Psoas muscle (tissue), 7 donors: ENCODE measurements at regions not wholly inside any gene's neighbourhood (a gene's known extent, or its start where the extent isn't known, plus 50 kb on each side); places are given as distances from the start of the nearest gene placed in this dataset.

ENCODE experiments used
- ATAC-seq, 4 donors: fragments of 200-7000 bp; cut with Tn5 transposase; one replicate each; pipeline ENCODE4 v1.9.1; 2020; ENCODE audit warnings: moderate library complexity in 3 of 4, mild to moderate bottlenecking in 2 of 4
- DNase-seq, 2 donors: peaks; one replicate each; pipeline ENCODE4 v3.0.0-alpha.2; 2020
- H3K27ac ChIP-seq: fragments of 200-600 bp; one replicate; pipeline ENCODE4 v1.8.0; 2022
- H3K27me3 ChIP-seq, 3 donors: fragments of 200-600 bp in 1 of 3; one replicate each; pipeline versions ENCODE4 v1.6.1 to v1.8.0; 2013 to 2022; ENCODE audit warnings: low read length in 2 of 3, mild to moderate bottlenecking in 2 of 3, moderate library complexity in 1 of 3; ENCODE audit not compliant: insufficient read depth in 3 of 3
- H3K36me3 ChIP-seq, 2 donors: fragments of 200-600 bp in 1 of 2; one replicate each; pipeline versions ENCODE4 v1.6.1 to v1.8.0; 2013 to 2022; ENCODE audit warnings: low read depth in 1 of 2, mild to moderate bottlenecking in 1 of 2, moderate library complexity in 1 of 2; ENCODE audit not compliant: insufficient read depth in 1 of 2
- H3K4me1 ChIP-seq: fragments of 200-600 bp; one replicate; pipeline ENCODE4 v1.8.0; 2022
- H3K4me3 ChIP-seq: fragments of 200-600 bp; one replicate; pipeline ENCODE4 v1.8.0; 2022; ENCODE audit warnings: mild to moderate bottlenecking
- H3K9me3 ChIP-seq: fragments of 200-600 bp; one replicate; pipeline ENCODE4 v1.8.0; 2022
- WGBS, 3 donors: extraction: QIAGEN DNeasy Blood & Tissue Kit; methylation state at CpG; one replicate each; pipeline versions ENCODE4 v1.1.6 to v1.1.7; 2013; 5-methylcytosine and 5-hydroxymethylcytosine counted together
- intact Hi-C, 2 donors: fragments of 100-400 bp; cut with DNase I; formaldehyde crosslinking; loops; one replicate each; pipeline versions ENCODE4 v1.11.0 to v1.14.2; 2022
- TF ChIP-seq, protein P1 (sequence below): fragments of 200-600 bp; IDR thresholded peaks from one replicate; pipeline ENCODE4 v1.8.0; 2022; ENCODE audit warnings: antibody characterized with exemption
- donor health status: healthy with polysubstance abuse.
- donor health status: DM: no; HTN: no; CAD: no; lungs with moderate emphysema.
- donor health status: Bipolar disorder and iron deficiency.
- donor health status: healthy.
- donor health status: DM: yes; HTN: yes; CAD: no.
- donor health status: DM: no; HTN: no; CAD: no.
- donor health status: DM: yes; HTN: yes; CAD: no.

- H3K27ac ChIP-seq = no peak overlapping the region
- H3K4me3 ChIP-seq = no peak overlapping the region
- no peaks in the 10 kb centered on the region for H3K4me1 ChIP-seq
- TF ChIP-seq, protein P1, sequence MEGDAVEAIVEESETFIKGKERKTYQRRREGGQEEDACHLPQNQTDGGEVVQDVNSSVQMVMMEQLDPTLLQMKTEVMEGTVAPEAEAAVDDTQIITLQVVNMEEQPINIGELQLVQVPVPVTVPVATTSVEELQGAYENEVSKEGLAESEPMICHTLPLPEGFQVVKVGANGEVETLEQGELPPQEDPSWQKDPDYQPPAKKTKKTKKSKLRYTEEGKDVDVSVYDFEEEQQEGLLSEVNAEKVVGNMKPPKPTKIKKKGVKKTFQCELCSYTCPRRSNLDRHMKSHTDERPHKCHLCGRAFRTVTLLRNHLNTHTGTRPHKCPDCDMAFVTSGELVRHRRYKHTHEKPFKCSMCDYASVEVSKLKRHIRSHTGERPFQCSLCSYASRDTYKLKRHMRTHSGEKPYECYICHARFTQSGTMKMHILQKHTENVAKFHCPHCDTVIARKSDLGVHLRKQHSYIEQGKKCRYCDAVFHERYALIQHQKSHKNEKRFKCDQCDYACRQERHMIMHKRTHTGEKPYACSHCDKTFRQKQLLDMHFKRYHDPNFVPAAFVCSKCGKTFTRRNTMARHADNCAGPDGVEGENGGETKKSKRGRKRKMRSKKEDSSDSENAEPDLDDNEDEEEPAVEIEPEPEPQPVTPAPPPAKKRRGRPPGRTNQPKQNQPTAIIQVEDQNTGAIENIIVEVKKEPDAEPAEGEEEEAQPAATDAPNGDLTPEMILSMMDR = no peak
- intact Hi-C loops = no loop called here
- no peaks in the 10 kb centered on the region for H3K36me3 ChIP-seq
- DNase-seq (no peak), ATAC-seq (no peak)
- H3K9me3 ChIP-seq = no peaks in the 10 kb centered on the region
- H3K27me3 ChIP-seq = no peaks in the 10 kb centered on the region
- WGBS, 3 donors = 90 to 91% (median 90%) methylated on average over 4 of the region's 4 CpGs
Measured at GRCh38 chr1:238681451-238681850, 704.9 kb upstream of the CHRM3 start.

DNA sequence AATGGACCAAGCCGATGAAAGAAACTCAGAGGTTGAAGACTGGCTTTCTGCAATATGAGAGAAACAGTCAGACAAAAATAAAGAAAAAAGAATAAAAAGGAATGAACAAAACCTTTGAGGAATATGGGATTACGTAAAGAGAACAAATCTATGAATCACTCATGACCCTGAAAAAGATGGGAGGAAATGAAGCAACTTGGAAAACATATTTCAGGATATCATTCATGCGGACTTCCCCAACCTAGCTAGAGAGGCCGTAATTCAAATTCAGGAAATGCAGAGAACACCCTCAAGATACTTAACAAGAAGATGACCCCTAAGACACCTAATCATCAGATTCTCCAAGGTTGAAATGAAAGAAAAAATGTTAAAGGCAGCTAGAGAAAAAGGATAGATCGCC, 705.3 kb upstream of the CHRM3 start:
- Histone ChIP-seq H3K4me1 (no peaks in the 10 kb centered on the region), H3K9me3 (no peaks in the 10 kb centered on the region), H3K36me3 (no peaks in the 10 kb centered on the region), H3K27ac (no peak overlapping the region), H3K4me3 (no peak overlapping the region), H3K27me3 (no peaks in the 10 kb centered on the region)
- no peak for ATAC-seq
- WGBS, 3 donors = 85 to 86% (median 86%) methylated on average over 5 of the region's 5 CpGs
- intact Hi-C loops = no loop called here
- no peak for DNase-seq
- TF ChIP-seq, protein P1 = no peak

- ATAC-seq (no peak), DNase-seq (no peak)
- no peaks in the 10 kb centered on the region for H3K27me3 ChIP-seq
- no peaks in the 10 kb centered on the region for H3K9me3 ChIP-seq
- H3K4me1 ChIP-seq = no peaks in the 10 kb centered on the region
- 71 to 75% (median 74%) methylated on average over 4 of the region's 4 CpGs for WGBS, 3 donors
- intact Hi-C loops = no loop called here
- no peaks in the 10 kb centered on the region for H3K36me3 ChIP-seq
- H3K4me3 ChIP-seq = no peak overlapping the region
- TF ChIP-seq, protein P1 = no peak
- no peak overlapping the region for H3K27ac ChIP-seq
Measured at GRCh38 chr1:238677567-238677966, 708.8 kb upstream of the CHRM3 start.

DNA sequence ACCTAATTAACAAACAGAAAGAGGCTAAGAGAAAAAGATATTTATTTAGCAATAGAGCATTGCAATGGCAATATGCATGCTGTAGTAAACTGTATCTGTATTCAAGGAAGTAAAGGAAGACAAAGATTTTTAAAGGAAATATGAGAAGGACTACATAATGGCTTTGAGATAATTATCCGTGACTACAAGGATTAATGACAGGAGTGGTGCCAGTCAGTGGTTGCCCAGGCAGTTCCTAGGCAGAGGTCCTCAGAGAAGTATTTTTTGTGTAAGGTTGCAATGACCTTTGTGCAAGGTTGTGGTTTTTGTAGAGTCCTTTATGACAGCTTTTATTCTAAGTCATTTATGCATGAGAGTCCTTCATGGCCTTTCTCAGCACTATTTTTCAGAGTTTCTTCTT, 711.1 kb upstream of the CHRM3 start:
- Histone ChIP-seq H3K9me3 (no peaks in the 10 kb centered on the region), H3K27me3 (no peaks in the 10 kb centered on the region), H3K4me3 (no peak overlapping the region), H3K4me1 (no peaks in the 10 kb centered on the region), H3K36me3 (no peaks in the 10 kb centered on the region), H3K27ac (no peak overlapping the region)
- 15 to 29% (median 25%) methylated on average over 1 of the region's 1 CpG for WGBS, 3 donors
- intact Hi-C loops = no loop called here
- ATAC-seq (no peak), DNase-seq (no peak)
- TF ChIP-seq, protein P1 = no peak

DNA sequence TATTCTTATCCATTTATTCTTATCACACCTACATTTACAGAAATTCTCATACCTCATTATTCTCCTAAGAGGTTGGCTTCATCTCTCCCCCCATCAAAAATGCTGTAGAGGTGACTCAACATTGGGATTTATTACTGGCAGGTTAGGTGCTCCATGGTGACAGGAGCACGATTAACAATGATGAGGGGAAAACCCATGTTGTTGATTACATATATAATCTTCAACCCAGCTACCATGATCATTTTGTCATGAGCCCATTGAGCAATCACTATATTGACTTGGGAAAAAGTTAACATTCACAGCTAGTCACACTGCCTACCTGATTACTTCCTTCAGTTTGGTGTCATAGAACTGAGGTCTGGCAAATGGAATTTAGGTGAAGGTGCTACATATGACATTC, 712.1 kb upstream of the CHRM3 start:
- 77 to 88% (median 81%) methylated on average over 1 of the region's 1 CpG for WGBS, 3 donors
- no peaks in the 10 kb centered on the region for H3K9me3 ChIP-seq
- no peaks in the 10 kb centered on the region for H3K4me1 ChIP-seq
- DNase-seq = no peak
- H3K27me3 ChIP-seq = no peaks in the 10 kb centered on the region
- H3K27ac ChIP-seq = no peak overlapping the region
- ATAC-seq = no peak
- TF ChIP-seq, protein P1 = no peak
- intact Hi-C loops = no loop called here
- H3K36me3 ChIP-seq = no peaks in the 10 kb centered on the region
- H3K4me3 ChIP-seq = no peak overlapping the region
